ENCODE measurements at regions not wholly inside any gene's neighbourhood (a gene's known extent, or its start where the extent isn't known, plus 50 kb on each side); places are given as distances from the start of the nearest gene placed in this dataset.

- FAIRE-seq: no peak
These were observed 177.8 kb upstream of the EEA1 start for GRCh38 chr12:93106910-93107309.

GRCh38 chr12:93107514-93108312, 178.6 kb upstream of the EEA1 start:
- FAIRE-seq: no peak

- no peak for FAIRE-seq
These were observed 179.9 kb upstream of the EEA1 start for GRCh38 chr12:93108985-93109384.

- no peak for FAIRE-seq
These were observed 180.6 kb upstream of the EEA1 start for GRCh38 chr12:93109551-93110203.

GRCh38 chr12:93111773-93112172, 182.7 kb upstream of the EEA1 start:
- FAIRE-seq: no peak

GRCh38 chr12:93113317-93114006, 184.4 kb upstream of the EEA1 start:
- FAIRE-seq: no peak

GRCh38 chr12:93115198-93115601, 186.1 kb upstream of the EEA1 start:
- no peak for FAIRE-seq

- no peak for FAIRE-seq
These were observed 186.6 kb upstream of the EEA1 start for GRCh38 chr12:93115646-93116045.

GRCh38 chr12:93116632-93117031, 187.5 kb upstream of the EEA1 start:
- no peak for FAIRE-seq

- FAIRE-seq: no peak
These were observed 192.8 kb upstream of the EEA1 start for GRCh38 chr12:93121729-93122488.

GRCh38 chr12:93122569-93123091, 193.5 kb upstream of the EEA1 start:
- no peak for FAIRE-seq

- FAIRE-seq: no peak
These were observed 196.0 kb upstream of the EEA1 start for GRCh38 chr12:93125126-93125525.

GRCh38 chr12:93126069-93126474, 197.0 kb upstream of the EEA1 start:
- no peak for FAIRE-seq

- FAIRE-seq: no peak
These were observed 198.0 kb upstream of the EEA1 start for GRCh38 chr12:93127107-93127560.

- no peak for FAIRE-seq
These were observed 198.7 kb upstream of the EEA1 start for GRCh38 chr12:93127582-93128331.

GRCh38 chr12:93128332-93128707, 199.2 kb upstream of the EEA1 start:
- no peak for FAIRE-seq

GRCh38 chr12:93130366-93131054, 201.4 kb upstream of the EEA1 start:
- FAIRE-seq: no peak

GRCh38 chr12:93133361-93133760, 204.3 kb upstream of the EEA1 start:
- FAIRE-seq: no peak

- FAIRE-seq: no peak
These were observed 205.2 kb upstream of the EEA1 start for GRCh38 chr12:93134175-93134890.

GRCh38 chr12:93134893-93135285, 205.8 kb upstream of the EEA1 start:
- FAIRE-seq: no peak
